HG02884 (cell line): ENCODE measurements at regions not wholly inside any gene's neighbourhood (a gene's known extent, or its start where the extent isn't known, plus 50 kb on each side); places are given as distances from the start of the nearest gene placed in this dataset.
A peak's percentile ranks its signal among the peaks of the same experiment; 100 is the strongest.

Source experiments
- ATAC-seq: cut with Tn5 transposase; IDR thresholded peaks from one replicate; pipeline ENCODE4 v1.9.1; 2021; ENCODE audit warnings: mild to moderate bottlenecking, moderate library complexity; ENCODE audit not compliant: unreplicated experiment

- no peak for ATAC-seq
Measured at GRCh38 chr12:98126637-98127335, 388.6 kb upstream of the TMPO start.

GRCh38 chr12:98127336-98127679 is 388.1 kb upstream of the TMPO start:
- ATAC-seq = no peak

- ATAC-seq = no peak
Measured at GRCh38 chr12:98127854-98128253, 387.5 kb upstream of the TMPO start.

GRCh38 chr12:98136544-98136943 is 378.8 kb upstream of the TMPO start:
- ATAC-seq = no peak

GRCh38 chr12:98137278-98137677 is 378.1 kb upstream of the TMPO start:
- no peak for ATAC-seq

GRCh38 chr12:98144953-98145352 is 370.4 kb upstream of the TMPO start:
- ATAC-seq = no peak

- ATAC-seq = no peak
Measured at GRCh38 chr12:98146043-98146442, 369.3 kb upstream of the TMPO start.

- no peak for ATAC-seq
Measured at GRCh38 chr12:98146487-98146886, 368.9 kb upstream of the TMPO start.

GRCh38 chr12:98149270-98149669 is 366.1 kb upstream of the TMPO start:
- ATAC-seq = peak; percentile 82

- peak; percentile 27 for ATAC-seq
Measured at GRCh38 chr12:98149691-98150210, 365.6 kb upstream of the TMPO start.

GRCh38 chr12:98151105-98151590 is 364.2 kb upstream of the TMPO start:
- no peak for ATAC-seq

GRCh38 chr12:98151984-98152383 is 363.4 kb upstream of the TMPO start:
- no peak for ATAC-seq

GRCh38 chr12:98154850-98155249 is 360.5 kb upstream of the TMPO start:
- ATAC-seq = no peak

GRCh38 chr12:98156697-98157096 is 358.7 kb upstream of the TMPO start:
- no peak for ATAC-seq

- ATAC-seq = no peak
Measured at GRCh38 chr12:98162906-98163678, 352.3 kb upstream of the TMPO start.

GRCh38 chr12:98172304-98172703 is 343.1 kb upstream of the TMPO start:
- ATAC-seq = no peak

GRCh38 chr12:98172801-98173200 is 342.6 kb upstream of the TMPO start:
- ATAC-seq = no peak

GRCh38 chr12:98173773-98174427 is 341.5 kb upstream of the TMPO start:
- no peak for ATAC-seq

GRCh38 chr12:98174428-98174809 is 341.0 kb upstream of the TMPO start:
- ATAC-seq = no peak

- ATAC-seq = no peak
Measured at GRCh38 chr12:98178126-98178525, 337.3 kb upstream of the TMPO start.

GRCh38 chr12:98179151-98179550 is 336.2 kb upstream of the TMPO start:
- ATAC-seq = no peak

GRCh38 chr12:98180603-98181002 is 334.8 kb upstream of the TMPO start:
- ATAC-seq = no peak
